WTC11 (cell line): ENCODE measurements at regions not wholly inside any gene's neighbourhood (a gene's known extent, or its start where the extent isn't known, plus 50 kb on each side); places are given as distances from the start of the nearest gene placed in this dataset.

ENCODE experiments used
- ATF1 ChIP-seq: sonication (generic); formaldehyde crosslinking; IDR thresholded peaks from 2 replicates; pipeline ENCODE4 v1.8.1; 2023; ENCODE audit warnings: mild to moderate bottlenecking, moderate library complexity, missing genetic modification reagents
- CTCF ChIP-seq: fragments of 200-600 bp; IDR thresholded peaks from 2 replicates; pipeline ENCODE4 v1.8.0; 2022; ENCODE audit warnings: antibody characterized with exemption
- KAT7 ChIP-seq: sonication (generic); formaldehyde crosslinking; IDR thresholded peaks from 2 replicates; pipeline ENCODE4 v1.8.1; 2023; ENCODE audit warnings: missing genetic modification reagents, mild to moderate bottlenecking, borderline replicate concordance
- NFE2L1 ChIP-seq: sonication (generic); formaldehyde crosslinking; IDR thresholded peaks from 2 replicates; pipeline ENCODE4 v1.8.1; 2023; ENCODE audit warnings: missing genetic modification reagents
- USF1 ChIP-seq: sonication (generic); formaldehyde crosslinking; IDR thresholded peaks from 2 replicates; pipeline ENCODE4 v1.8.0; 2022; ENCODE audit warnings: mild to moderate bottlenecking, missing genetic modification reagents
- USF2 ChIP-seq: sonication (generic); formaldehyde crosslinking; IDR thresholded peaks from 2 replicates; pipeline ENCODE4 v1.8.1; 2023; ENCODE audit warnings: mild to moderate bottlenecking, missing genetic modification reagents, moderate library complexity

- TF ChIP-seq USF1 (CRISPR knock-in tag) (no peak), NFE2L1 (CRISPR knock-in tag) (no peak), CTCF (no peak), ATF1 (CRISPR knock-in tag) (no peak), KAT7 (CRISPR knock-in tag) (no peak), USF2 (CRISPR knock-in tag) (no peak)
Observed at GRCh38 chr4:1562371-1562770, 121.7 kb downstream of the FAM53A start.
